ENCODE measurements at regions not wholly inside any gene's neighbourhood (a gene's known extent, or its start where the extent isn't known, plus 50 kb on each side); places are given as distances from the start of the nearest gene placed in this dataset.
"Not testable (repeated sequence)": the region's sequence is repeated elsewhere in the genome, so short reads cannot be mapped to it uniquely, and the experiment has no call there.

GRCh38 chr14:44873536-44873935, 88.2 kb downstream of the KLHL28 start:
- H3K27me3 ChIP-seq (ENCODE audit: insufficient read depth, low read length), result peaks cover 2% of the 10 kb centered on the region
- H3K9me3 ChIP-seq (ENCODE audit: low read depth, low read length), result no peaks in the 10 kb centered on the region
- H3K4me1 ChIP-seq (ENCODE audit: insufficient read depth, low read length), result no peaks in the 10 kb centered on the region
- H3K4me3 ChIP-seq (ENCODE audit: low read length), result no peak overlapping the region

- no peaks in the 10 kb centered on the region for H3K9me3 ChIP-seq (ENCODE audit: low read depth, low read length)
- H3K27me3 ChIP-seq (ENCODE audit: insufficient read depth, low read length), result no peaks in the 10 kb centered on the region
- H3K4me3 ChIP-seq (ENCODE audit: low read length), result no peak overlapping the region
- no peaks in the 10 kb centered on the region for H3K4me1 ChIP-seq (ENCODE audit: insufficient read depth, low read length)
Measured at GRCh38 chr14:44866770-44867169, 95.0 kb downstream of the KLHL28 start.

GRCh38 chr14:44866322-44866721, 95.4 kb downstream of the KLHL28 start:
- H3K4me3 ChIP-seq (ENCODE audit: low read length), result no peak overlapping the region
- no peaks in the 10 kb centered on the region for H3K9me3 ChIP-seq (ENCODE audit: low read depth, low read length)
- no peaks in the 10 kb centered on the region for H3K27me3 ChIP-seq (ENCODE audit: insufficient read depth, low read length)
- H3K4me1 ChIP-seq (ENCODE audit: insufficient read depth, low read length), result no peaks in the 10 kb centered on the region

DNA sequence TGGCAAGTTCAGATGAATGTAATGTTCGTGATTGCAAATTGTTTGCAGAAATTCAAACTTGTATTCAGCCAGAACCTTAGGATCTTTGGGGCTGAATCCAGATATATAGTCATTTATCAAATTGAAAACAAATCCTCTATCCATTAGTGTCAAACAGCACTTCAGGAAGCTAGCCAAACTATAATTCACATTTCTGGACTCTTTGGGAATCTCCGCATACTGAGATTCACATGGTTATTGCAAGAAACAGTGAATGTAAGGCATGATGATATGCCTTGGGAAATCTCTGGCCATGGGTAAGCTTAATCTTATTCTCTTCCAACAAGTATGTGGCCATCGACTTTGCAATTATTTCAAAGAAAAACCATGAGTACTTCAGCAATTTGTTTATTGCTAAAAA, 98.5 kb downstream of the KLHL28 start:
- H3K9me3 ChIP-seq (ENCODE audit: low read depth, low read length), result no peaks in the 10 kb centered on the region
- H3K27me3 ChIP-seq (ENCODE audit: insufficient read depth, low read length), result no peaks in the 10 kb centered on the region
- no peak overlapping the region for H3K4me3 ChIP-seq (ENCODE audit: low read length)
- no peaks in the 10 kb centered on the region for H3K4me1 ChIP-seq (ENCODE audit: insufficient read depth, low read length)

- no peaks in the 10 kb centered on the region for H3K27me3 ChIP-seq (ENCODE audit: insufficient read depth, low read length)
- no peak overlapping the region for H3K4me3 ChIP-seq (ENCODE audit: low read length)
- H3K9me3 ChIP-seq (ENCODE audit: low read depth, low read length), result no peaks in the 10 kb centered on the region
- H3K4me1 ChIP-seq (ENCODE audit: insufficient read depth, low read length), result no peaks in the 10 kb centered on the region
Measured at GRCh38 chr14:44854114-44854513, 107.6 kb downstream of the KLHL28 start.

- H3K27me3 ChIP-seq (ENCODE audit: insufficient read depth, low read length), result no peaks in the 10 kb centered on the region
- H3K4me3 ChIP-seq (ENCODE audit: low read length), result no peak overlapping the region
Measured at GRCh38 chr14:44847526-44848309, 114.0 kb downstream of the KLHL28 start.

DNA sequence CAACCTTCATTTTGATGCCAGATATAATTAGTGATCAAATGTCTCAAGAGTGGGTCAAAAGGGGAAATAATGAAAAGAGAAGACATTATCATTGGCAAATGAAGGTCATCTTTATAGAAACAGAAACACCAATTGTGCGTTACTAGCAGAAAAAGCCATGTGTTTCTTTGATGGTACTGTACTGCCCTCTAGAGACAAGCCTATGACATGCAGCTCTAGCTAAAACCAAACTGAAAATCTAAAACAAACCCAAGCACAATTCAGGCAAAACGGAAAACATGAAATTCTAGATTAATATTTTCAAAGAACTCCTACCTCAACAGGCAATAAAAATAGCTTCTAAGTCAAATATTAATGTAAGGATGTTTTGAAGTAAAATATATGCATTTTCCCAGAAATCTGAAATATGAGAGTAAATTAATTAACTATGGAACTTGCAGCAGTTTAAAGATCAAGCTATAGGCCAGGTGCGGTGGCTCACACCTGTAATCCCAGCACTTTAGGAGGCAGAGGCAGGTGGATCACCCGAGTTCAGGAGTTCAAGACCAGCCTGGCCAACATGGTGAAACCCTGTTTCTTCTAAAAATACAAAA, 115.4 kb downstream of the KLHL28 start:
- H3K4me1 ChIP-seq (ENCODE audit: insufficient read depth, low read length), result no peaks in the 10 kb centered on the region
- H3K4me3 ChIP-seq (ENCODE audit: low read length), result no peak overlapping the region
- H3K9me3 ChIP-seq (ENCODE audit: low read depth, low read length), result no peaks in the 10 kb centered on the region
- no peaks in the 10 kb centered on the region for H3K27me3 ChIP-seq (ENCODE audit: insufficient read depth, low read length)

More at GRCh38 chr14:44847526-44848309, 114.0 kb downstream of the KLHL28 start:
- Histone ChIP-seq H3K4me1 (ENCODE audit: insufficient read depth, low read length) (no peaks in the 10 kb centered on the region), H3K9me3 (ENCODE audit: low read depth, low read length) (no peaks in the 10 kb centered on the region)

DNA sequence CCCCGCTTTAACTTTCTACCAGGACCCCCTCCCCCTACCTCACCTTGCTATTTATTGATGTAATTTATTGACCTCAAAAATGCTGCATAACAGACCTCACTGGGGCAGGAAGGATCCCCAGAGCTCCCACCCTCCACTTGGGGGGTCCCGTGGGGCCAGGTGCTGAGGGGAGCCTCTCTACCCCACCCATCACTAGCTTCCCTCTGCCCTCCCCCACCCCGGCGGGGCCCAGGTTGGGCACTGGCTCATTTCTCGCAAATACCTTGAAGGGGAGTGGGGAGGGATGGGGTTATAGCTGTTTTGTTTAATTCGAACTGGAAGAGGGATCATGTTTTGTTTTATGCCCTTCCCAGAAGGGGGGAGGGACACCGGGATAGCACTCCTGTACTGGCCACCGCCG, 125.8 kb downstream of the KLHL28 start:
- not testable (repeated sequence) for H3K4me1 ChIP-seq (ENCODE audit: insufficient read depth, low read length); H3K27me3 ChIP-seq (ENCODE audit: insufficient read depth, low read length); H3K9me3 ChIP-seq (ENCODE audit: low read depth, low read length); H3K4me3 ChIP-seq (ENCODE audit: low read length)

DNA sequence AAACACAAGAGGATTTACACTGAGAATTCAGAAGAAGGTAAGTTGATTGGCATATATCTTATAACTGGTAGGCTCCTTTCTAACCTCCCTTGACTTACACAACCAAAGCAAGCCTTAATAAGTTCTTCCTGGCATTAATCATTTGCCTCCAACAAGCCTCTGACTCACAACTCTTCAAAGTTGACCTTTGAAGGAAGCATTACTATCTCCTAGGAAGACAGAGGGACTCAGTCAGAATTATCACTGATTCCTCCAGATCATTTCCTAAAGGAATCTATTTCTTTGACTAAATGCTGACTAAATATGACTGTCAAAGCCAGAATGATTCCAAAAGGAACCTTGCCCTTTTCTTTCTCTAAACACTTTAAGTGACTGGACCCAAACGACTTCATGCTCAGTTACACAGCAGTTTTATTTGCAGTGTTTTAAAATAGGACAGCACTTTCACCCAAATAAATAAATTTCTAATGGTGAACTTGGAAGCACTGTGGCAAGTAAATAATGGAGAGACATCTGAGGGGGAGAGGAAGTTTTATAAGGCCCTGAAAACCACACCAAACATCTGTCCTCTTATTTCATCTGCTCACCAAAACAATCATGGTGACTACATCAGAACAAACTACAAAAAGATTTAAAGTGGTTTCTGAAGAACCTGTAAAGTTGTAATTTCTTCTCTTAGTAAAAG, 128.2 kb downstream of the KLHL28 start:
- no peaks in the 10 kb centered on the region for H3K4me1 ChIP-seq (ENCODE audit: insufficient read depth, low read length)

DNA sequence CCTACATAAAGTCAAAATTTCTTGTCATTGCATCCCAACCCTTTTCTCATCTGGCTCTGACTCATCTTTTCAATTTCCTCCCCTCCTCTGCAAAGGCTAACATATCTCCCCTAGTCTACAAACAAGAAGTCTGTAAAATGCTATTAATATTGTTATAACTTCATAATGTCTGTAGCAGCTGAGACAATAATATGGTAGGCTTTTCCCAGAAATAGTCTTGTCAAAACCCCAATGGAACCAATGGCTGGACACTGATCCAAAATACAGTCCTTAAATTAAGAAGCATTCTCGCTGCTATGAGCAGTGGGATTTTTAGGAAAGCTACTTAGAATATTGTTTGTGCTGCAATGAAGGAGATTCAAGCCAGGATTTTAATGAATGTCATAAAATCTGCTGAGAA, 131.4 kb downstream of the KLHL28 start:
- no peak overlapping the region for H3K4me3 ChIP-seq (ENCODE audit: low read length)
- no peaks in the 10 kb centered on the region for H3K4me1 ChIP-seq (ENCODE audit: insufficient read depth, low read length)
- H3K27me3 ChIP-seq (ENCODE audit: insufficient read depth, low read length), result no peaks in the 10 kb centered on the region
- no peaks in the 10 kb centered on the region for H3K9me3 ChIP-seq (ENCODE audit: low read depth, low read length)

More for the DNA sequence above, 128.2 kb downstream of the KLHL28 start:
- Histone ChIP-seq H3K9me3 (ENCODE audit: low read depth, low read length) (no peaks in the 10 kb centered on the region), H3K27me3 (ENCODE audit: insufficient read depth, low read length) (no peaks in the 10 kb centered on the region), H3K4me3 (ENCODE audit: low read length) (no peak overlapping the region)

- no peaks in the 10 kb centered on the region for H3K9me3 ChIP-seq (ENCODE audit: low read depth, low read length)
- H3K27me3 ChIP-seq (ENCODE audit: insufficient read depth, low read length), result no peaks in the 10 kb centered on the region
- no peaks in the 10 kb centered on the region for H3K4me1 ChIP-seq (ENCODE audit: insufficient read depth, low read length)
- H3K4me3 ChIP-seq (ENCODE audit: low read length), result no peak overlapping the region
Measured at GRCh38 chr14:44829021-44829420, 132.7 kb downstream of the KLHL28 start.

GRCh38 chr14:44828023-44828422, 133.7 kb downstream of the KLHL28 start:
- Histone ChIP-seq H3K27me3 (ENCODE audit: insufficient read depth, low read length) (no peaks in the 10 kb centered on the region), H3K4me3 (ENCODE audit: low read length) (no peak overlapping the region), H3K4me1 (ENCODE audit: insufficient read depth, low read length) (no peaks in the 10 kb centered on the region), H3K9me3 (ENCODE audit: low read depth, low read length) (no peaks in the 10 kb centered on the region)

DNA sequence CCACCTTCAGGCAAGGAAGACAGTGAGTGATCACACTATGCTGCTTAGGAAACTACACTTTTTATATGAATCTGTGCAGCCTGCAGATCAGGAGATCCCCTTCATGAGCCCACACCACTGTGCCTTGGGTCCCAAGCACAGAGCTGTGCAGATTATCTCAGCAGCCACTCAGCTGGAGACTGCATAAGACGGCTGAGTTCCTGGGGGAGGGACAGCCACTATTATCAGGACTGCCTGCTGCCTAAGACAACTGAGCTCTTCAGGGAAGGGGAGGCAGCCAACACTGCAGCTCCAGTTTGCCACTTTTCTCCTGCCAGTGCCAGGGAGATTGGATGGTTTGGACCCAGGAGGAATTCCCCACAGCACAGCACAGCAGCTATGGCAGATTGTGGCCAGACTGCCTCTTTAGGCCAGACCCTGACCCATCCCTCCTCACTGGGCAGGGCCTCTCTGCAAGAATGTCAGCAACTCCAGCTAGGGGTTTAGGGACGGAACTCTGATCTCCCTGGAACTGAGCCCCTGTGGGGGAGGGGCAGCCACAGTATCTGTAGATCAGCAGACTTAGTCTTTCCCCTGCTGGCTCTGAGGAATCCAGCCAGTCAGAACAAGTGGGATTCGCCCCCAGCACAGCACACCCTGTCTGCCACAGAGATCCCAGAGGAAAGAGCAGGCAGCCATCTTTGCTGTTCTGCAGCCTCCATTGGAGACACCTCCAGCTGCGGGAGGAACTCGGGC, 141.3 kb downstream of the KLHL28 start:
- no peak overlapping the region for H3K4me3 ChIP-seq (ENCODE audit: low read length)
- no peaks in the 10 kb centered on the region for H3K27me3 ChIP-seq (ENCODE audit: insufficient read depth, low read length)

DNA sequence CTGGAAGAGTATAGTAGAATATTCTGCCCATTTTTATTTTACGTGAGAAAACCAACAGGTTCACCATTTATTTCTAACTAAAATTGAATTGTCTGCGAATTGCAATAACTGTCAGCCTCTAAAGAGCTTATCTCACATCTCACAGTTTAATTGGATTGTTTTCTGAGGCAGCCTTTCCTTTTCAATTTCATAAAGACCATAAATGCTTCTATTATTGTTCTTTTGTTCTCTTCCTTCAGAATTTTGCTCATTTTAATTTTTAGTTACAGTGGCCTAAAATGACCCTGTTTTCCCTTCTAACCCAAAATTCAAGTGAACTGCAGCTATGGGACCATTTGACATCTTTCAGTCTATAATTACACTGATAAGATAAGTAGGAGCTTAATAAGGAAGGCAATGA, 147.6 kb downstream of the KLHL28 start:
- Histone ChIP-seq H3K4me3 (ENCODE audit: low read length) (no peak overlapping the region), H3K27me3 (ENCODE audit: insufficient read depth, low read length) (no peaks in the 10 kb centered on the region), H3K9me3 (ENCODE audit: low read depth, low read length) (no peaks in the 10 kb centered on the region), H3K4me1 (ENCODE audit: insufficient read depth, low read length) (no peaks in the 10 kb centered on the region)

More for the DNA sequence above, 141.3 kb downstream of the KLHL28 start:
- Histone ChIP-seq H3K4me1 (ENCODE audit: insufficient read depth, low read length) (no peaks in the 10 kb centered on the region), H3K9me3 (ENCODE audit: low read depth, low read length) (no peaks in the 10 kb centered on the region)

DNA sequence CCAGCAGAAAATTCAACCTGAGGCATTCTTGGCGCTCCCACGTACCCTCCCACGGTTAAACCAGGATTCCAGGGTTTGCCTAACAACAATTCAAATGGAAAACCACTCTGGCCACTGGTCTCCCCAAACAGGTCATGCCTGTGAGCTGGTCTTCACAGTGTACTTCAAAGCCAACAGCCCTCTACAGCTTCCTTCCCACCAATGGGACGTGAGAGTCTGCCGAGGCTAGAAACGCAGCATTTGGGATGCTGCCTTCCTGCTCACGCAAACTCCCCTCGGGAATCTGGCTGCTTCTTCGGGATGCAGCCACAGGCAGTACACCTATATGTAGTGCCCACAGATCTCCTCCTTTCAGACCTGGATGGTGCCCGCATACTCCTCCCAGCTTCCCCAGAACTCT, 149.1 kb downstream of the KLHL28 start:
- Histone ChIP-seq H3K4me1 (ENCODE audit: insufficient read depth, low read length) (no peaks in the 10 kb centered on the region), H3K4me3 (ENCODE audit: low read length) (no peak overlapping the region), H3K9me3 (ENCODE audit: low read depth, low read length) (no peaks in the 10 kb centered on the region), H3K27me3 (ENCODE audit: insufficient read depth, low read length) (no peaks in the 10 kb centered on the region)

Data from mononuclear cell (primary cell).